Hepatocyte (in vitro differentiated cells): ENCODE measurements at regions not wholly inside any gene's neighbourhood (a gene's known extent, or its start where the extent isn't known, plus 50 kb on each side); places are given as distances from the start of the nearest gene placed in this dataset.

Source experiments
- DNase-seq: peaks from one replicate; pipeline ENCODE4 v3.0.0-alpha.2; 2016; ENCODE audit warnings: low spot score
- H2AFZ ChIP-seq: fragments of 200-600 bp; sonication (generic); 2 replicates; pipeline ENCODE4 v1.6.0; 2016; ENCODE audit warnings: antibody characterized with exemption, mild to moderate bottlenecking
- H3K27ac ChIP-seq: fragments of 200-600 bp; sonication (generic); 2 replicates; pipeline ENCODE4 v1.5.1; 2016; ENCODE audit warnings: mild to moderate bottlenecking
- H3K27me3 ChIP-seq: fragments of 200-600 bp; sonication (generic); 2 replicates; pipeline ENCODE4 v1.6.1; 2016
- H3K36me3 ChIP-seq: fragments of 200-600 bp; sonication (generic); replicated peaks from 2 replicates; pipeline ENCODE4 v1.5.1; 2016; ENCODE audit warnings: low read depth; ENCODE audit not compliant: insufficient read depth
- H3K4me1 ChIP-seq: fragments of 200-600 bp; sonication (generic); 2 replicates; pipeline ENCODE4 v1.5.1; 2016; ENCODE audit warnings: mild to moderate bottlenecking, moderate library complexity; ENCODE audit not compliant: insufficient read depth
- H3K4me2 ChIP-seq: fragments of 200-600 bp; sonication (generic); 2 replicates; pipeline ENCODE4 v1.6.0; 2016
- H3K4me3 ChIP-seq: fragments of 200-600 bp; sonication (generic); 2 replicates; pipeline ENCODE4 v1.5.1; 2016; ENCODE audit warnings: mild to moderate bottlenecking
- H3K79me2 ChIP-seq: fragments of 200-600 bp; sonication (generic); 2 replicates; pipeline ENCODE4 v1.6.0; 2017; ENCODE audit warnings: mild to moderate bottlenecking
- H3K9me2 ChIP-seq: fragments of 200-600 bp; sonication (generic); replicated peaks from 2 replicates; pipeline ENCODE4 v1.6.0; 2017; ENCODE audit warnings: mild to moderate bottlenecking; ENCODE audit not compliant: insufficient read depth
- H3K9me3 ChIP-seq: fragments of 200-600 bp; sonication (generic); 2 replicates; pipeline ENCODE4 v1.5.1; 2016; ENCODE audit warnings: low read depth, mild to moderate bottlenecking
- H4K20me1 ChIP-seq: fragments of 200-600 bp; sonication (generic); 2 replicates; pipeline ENCODE4 v1.6.0; 2016; ENCODE audit warnings: mild to moderate bottlenecking; ENCODE audit not compliant: insufficient read depth, poor library complexity, severe bottlenecking
- CTCF ChIP-seq: fragments of 200-600 bp; sonication (generic); IDR thresholded peaks from 2 replicates; pipeline ENCODE4 v1.5.1; 2016; ENCODE audit warnings: antibody characterized with exemption, mild to moderate bottlenecking; ENCODE audit not compliant: poor library complexity
- EZH2 ChIP-seq: fragments of 200-600 bp; sonication (generic); IDR thresholded peaks from 2 replicates; pipeline ENCODE4 v1.6.1; 2016; ENCODE audit warnings: antibody characterized with exemption, mild to moderate bottlenecking, borderline replicate concordance
- EZH2phosphoT487 ChIP-seq: fragments of 200-600 bp; sonication (generic); IDR thresholded peaks from one replicate; pipeline ENCODE4 v1.6.1; 2018; ENCODE audit warnings: antibody characterized with exemption, mild to moderate bottlenecking, low read depth, moderate library complexity; ENCODE audit not compliant: unreplicated experiment, severe bottlenecking
- WGBS: methylation state at CpG from one replicate; pipeline ENCODE4 v1.1.6; 2016; ENCODE audit warnings: low lambda C conversion rate; ENCODE audit errors: missing lambda C conversion rate; 5-methylcytosine and 5-hydroxymethylcytosine counted together

DNA sequence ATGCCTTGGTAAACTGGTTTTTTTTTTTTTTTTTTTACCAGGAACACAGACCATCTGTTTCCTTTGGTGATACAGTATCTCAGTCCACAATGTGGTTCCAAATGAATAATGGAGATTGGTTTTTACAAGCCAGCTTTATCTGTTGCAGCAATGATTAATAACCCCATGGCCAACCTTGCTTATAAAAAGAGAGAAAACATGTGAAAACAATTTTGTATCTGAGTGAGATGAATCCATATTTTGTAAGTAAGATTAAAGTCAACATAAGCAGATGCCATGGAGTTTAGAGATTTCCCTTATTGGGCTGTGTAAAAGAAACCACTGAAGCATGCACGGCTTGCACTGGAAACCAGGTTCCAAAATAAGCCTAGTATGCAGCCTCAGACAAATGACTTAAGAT, 108.6 kb upstream of the CNTNAP5 start:
- no peaks in the 10 kb centered on the region for H3K79me2 ChIP-seq
- H4K20me1 ChIP-seq: no peaks in the 10 kb centered on the region
- no peak overlapping the region for H3K4me3 ChIP-seq
- no peak overlapping the region for H3K27ac ChIP-seq
- H3K4me1 ChIP-seq: no peaks in the 10 kb centered on the region
- WGBS: 69% methylated on average over 1 of the region's 1 CpG
- no peaks in the 10 kb centered on the region for H3K27me3 ChIP-seq
- H3K4me2 ChIP-seq: no peak overlapping the region
- TF ChIP-seq CTCF (no peak), EZH2phosphoT487 (no peak), EZH2 (no peak)
- H3K9me2 ChIP-seq: no peaks in the 10 kb centered on the region
- DNase-seq: no peak
- no peak overlapping the region for H2AFZ ChIP-seq
- H3K36me3 ChIP-seq: no peaks in the 10 kb centered on the region
- no peaks in the 10 kb centered on the region for H3K9me3 ChIP-seq

DNA sequence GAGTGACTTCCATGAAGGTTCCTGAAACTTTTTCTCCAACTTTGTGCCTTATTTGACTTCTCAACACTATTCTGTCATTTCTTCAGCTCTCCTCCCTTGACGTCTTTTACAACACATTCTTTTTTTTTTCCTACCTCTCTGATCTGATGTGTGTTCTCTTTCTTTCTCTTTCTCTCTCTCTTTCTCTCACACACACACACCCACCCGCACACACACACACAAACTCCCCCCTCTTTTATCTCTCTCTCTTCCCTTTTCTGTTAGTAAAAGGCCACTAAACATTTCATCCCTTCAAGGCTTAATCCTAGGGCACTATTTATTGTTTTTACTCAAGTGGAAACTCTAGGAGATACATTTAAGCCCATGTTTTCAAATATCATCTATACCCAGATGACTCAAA, 107.8 kb upstream of the CNTNAP5 start:
- Histone ChIP-seq H3K79me2 (no peaks in the 10 kb centered on the region), H4K20me1 (no peaks in the 10 kb centered on the region), H3K4me2 (no peak overlapping the region), H3K9me3 (no peaks in the 10 kb centered on the region), H3K36me3 (no peaks in the 10 kb centered on the region), H3K4me3 (no peak overlapping the region), H3K27ac (no peak overlapping the region), H3K4me1 (no peaks in the 10 kb centered on the region), H3K27me3 (no peaks in the 10 kb centered on the region), H3K9me2 (no peaks in the 10 kb centered on the region), H2AFZ (no peak overlapping the region)
- TF ChIP-seq EZH2 (no peak), CTCF (no peak), EZH2phosphoT487 (no peak)
- no peak for DNase-seq
- 50% methylated on average over 2 of the region's 2 CpGs for WGBS

- no peak overlapping the region for H3K4me3 ChIP-seq
- TF ChIP-seq CTCF (no peak), EZH2 (no peak), EZH2phosphoT487 (no peak)
- no peak overlapping the region for H3K27ac ChIP-seq
- H3K9me2 ChIP-seq: no peaks in the 10 kb centered on the region
- H4K20me1 ChIP-seq: no peaks in the 10 kb centered on the region
- H3K27me3 ChIP-seq: no peaks in the 10 kb centered on the region
- no peak overlapping the region for H3K4me2 ChIP-seq
- H2AFZ ChIP-seq: no peak overlapping the region
- H3K36me3 ChIP-seq: no peaks in the 10 kb centered on the region
- no peaks in the 10 kb centered on the region for H3K4me1 ChIP-seq
- DNase-seq: no peak
- no peaks in the 10 kb centered on the region for H3K79me2 ChIP-seq
- no peaks in the 10 kb centered on the region for H3K9me3 ChIP-seq
- 79% methylated on average over 2 of the region's 2 CpGs for WGBS
These were observed 96.7 kb upstream of the CNTNAP5 start for GRCh38 chr2:123928358-123928757.

- no peak overlapping the region for H3K27ac ChIP-seq
- 95% methylated on average over 4 of the region's 4 CpGs for WGBS
- H4K20me1 ChIP-seq: no peaks in the 10 kb centered on the region
- no peak for TF ChIP-seq EZH2
- TF ChIP-seq CTCF: no peak
- no peak for TF ChIP-seq EZH2phosphoT487
- no peak overlapping the region for H3K4me2 ChIP-seq
- no peaks in the 10 kb centered on the region for H3K27me3 ChIP-seq
- no peak overlapping the region for H2AFZ ChIP-seq
- no peak overlapping the region for H3K4me3 ChIP-seq
- DNase-seq: no peak
- H3K79me2 ChIP-seq: no peaks in the 10 kb centered on the region
- no peaks in the 10 kb centered on the region for H3K4me1 ChIP-seq
- H3K9me3 ChIP-seq: no peaks in the 10 kb centered on the region
- no peaks in the 10 kb centered on the region for H3K36me3 ChIP-seq
- no peaks in the 10 kb centered on the region for H3K9me2 ChIP-seq
These were observed 89.7 kb upstream of the CNTNAP5 start for GRCh38 chr2:123935405-123935804.
